ENCODE measurements at regions not wholly inside any gene's neighbourhood (a gene's known extent, or its start where the extent isn't known, plus 50 kb on each side); places are given as distances from the start of the nearest gene placed in this dataset.

- no peaks in the 10 kb centered on the region for H3K36me3 ChIP-seq (ENCODE audit: control insufficient read depth in 3 of 3, insufficient read depth in 3 of 3, low read length in 3 of 3)
- no peak overlapping the region for H3K27ac ChIP-seq (ENCODE audit: low read depth, low read length)
- H3K4me3 ChIP-seq (ENCODE audit: low read length in 3 of 3), result no peak overlapping the region
- H3K4me1 ChIP-seq (ENCODE audit: control insufficient read depth in 3 of 3, insufficient read depth in 3 of 3, low read length in 3 of 3), result no peaks in the 10 kb centered on the region
- peaks cover 0 to 3% (median 0%) of the 10 kb centered on the region in 3 donors for H3K27me3 ChIP-seq (ENCODE audit: control insufficient read depth in 3 of 3, insufficient read depth in 3 of 3, low read length in 3 of 3)
- no peak overlapping the region for H3K9ac ChIP-seq (ENCODE audit: low read depth in 1 of 3, low read length in 3 of 3)
- no peaks in the 10 kb centered on the region for H3K9me3 ChIP-seq (ENCODE audit: control insufficient read depth in 3 of 3, low read length in 3 of 3)
Measured at GRCh38 chr7:25520516-25520915, 292.2 kb upstream of the NPVF start.

GRCh38 chr7:25521236-25521635, 292.9 kb upstream of the NPVF start:
- Histone ChIP-seq H3K27me3 (ENCODE audit: control insufficient read depth in 3 of 3, insufficient read depth in 3 of 3, low read length in 3 of 3) (peaks cover 0 to 3% (median 0%) of the 10 kb centered on the region in 3 donors), H3K36me3 (ENCODE audit: control insufficient read depth in 3 of 3, insufficient read depth in 3 of 3, low read length in 3 of 3) (no peaks in the 10 kb centered on the region), H3K9me3 (ENCODE audit: control insufficient read depth in 3 of 3, low read length in 3 of 3) (no peaks in the 10 kb centered on the region), H3K27ac (ENCODE audit: low read depth, low read length) (no peak overlapping the region), H3K9ac (ENCODE audit: low read depth in 1 of 3, low read length in 3 of 3) (no peak overlapping the region), H3K4me1 (ENCODE audit: control insufficient read depth in 3 of 3, insufficient read depth in 3 of 3, low read length in 3 of 3) (no peaks in the 10 kb centered on the region), H3K4me3 (ENCODE audit: low read length in 3 of 3) (no peak overlapping the region)

DNA sequence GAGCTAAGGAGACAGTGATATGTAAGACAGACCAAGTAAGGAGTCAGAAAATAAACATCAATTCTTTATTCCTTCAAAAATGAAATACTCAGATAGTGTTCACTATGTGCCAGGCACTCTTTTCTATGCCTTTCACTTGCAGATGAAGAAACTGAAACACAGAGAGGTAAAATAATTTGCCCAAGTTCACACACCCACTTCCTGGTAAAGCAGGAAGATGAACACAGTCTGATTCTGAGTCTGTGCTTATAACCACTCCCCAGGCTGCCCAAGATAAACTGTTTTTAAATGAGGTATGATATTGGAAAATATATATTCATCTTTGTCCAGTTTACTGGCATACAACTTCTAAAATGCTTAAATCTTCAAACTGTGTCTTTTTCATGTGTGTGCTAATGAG, 294.4 kb upstream of the NPVF start:
- no peak overlapping the region for H3K9ac ChIP-seq (ENCODE audit: low read depth in 1 of 3, low read length in 3 of 3)
- H3K36me3 ChIP-seq (ENCODE audit: control insufficient read depth in 3 of 3, insufficient read depth in 3 of 3, low read length in 3 of 3), result no peaks in the 10 kb centered on the region
- H3K27ac ChIP-seq (ENCODE audit: low read depth, low read length), result no peak overlapping the region
- no peak overlapping the region for H3K4me3 ChIP-seq (ENCODE audit: low read length in 3 of 3)
- H3K9me3 ChIP-seq (ENCODE audit: control insufficient read depth in 3 of 3, low read length in 3 of 3), result no peaks in the 10 kb centered on the region
- no peaks in the 10 kb centered on the region for H3K4me1 ChIP-seq (ENCODE audit: control insufficient read depth in 3 of 3, insufficient read depth in 3 of 3, low read length in 3 of 3)
- peaks cover 0 to 3% (median 0%) of the 10 kb centered on the region in 3 donors for H3K27me3 ChIP-seq (ENCODE audit: control insufficient read depth in 3 of 3, insufficient read depth in 3 of 3, low read length in 3 of 3)

DNA sequence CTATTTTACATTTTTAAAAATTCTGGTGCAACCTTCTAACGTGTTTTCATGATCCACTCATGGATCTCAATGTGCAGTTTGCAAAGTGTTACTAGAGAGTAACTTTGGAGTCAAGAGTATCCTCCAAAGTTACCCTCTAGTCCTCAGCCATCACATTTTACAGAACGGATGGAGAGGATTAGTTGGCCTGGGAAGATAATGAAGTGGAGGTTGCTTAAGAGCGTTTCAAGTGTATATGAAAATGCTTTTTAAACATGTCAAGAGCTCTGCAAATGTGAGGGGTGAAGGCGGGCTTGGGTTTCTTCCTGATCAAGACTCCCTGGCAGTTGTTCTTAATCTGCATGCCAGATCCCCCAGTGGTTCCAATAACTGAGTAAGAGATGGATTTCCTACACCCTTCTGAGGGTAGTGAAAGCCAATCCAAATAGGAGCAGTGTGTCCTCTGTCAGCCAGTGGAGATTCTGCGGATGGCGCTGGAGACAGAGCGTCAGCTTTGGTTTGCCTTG, 299.4 kb upstream of the NPVF start:
- Histone ChIP-seq H3K9ac (ENCODE audit: low read depth in 1 of 3, low read length in 3 of 3) (no peak overlapping the region), H3K27me3 (ENCODE audit: control insufficient read depth in 3 of 3, insufficient read depth in 3 of 3, low read length in 3 of 3) (peaks cover 0 to 2% (median 0%) of the 10 kb centered on the region in 3 donors), H3K4me3 (ENCODE audit: low read length in 3 of 3) (no peak overlapping the region), H3K4me1 (ENCODE audit: control insufficient read depth in 3 of 3, insufficient read depth in 3 of 3, low read length in 3 of 3) (no peaks in the 10 kb centered on the region), H3K9me3 (ENCODE audit: control insufficient read depth in 3 of 3, low read length in 3 of 3) (no peaks in the 10 kb centered on the region), H3K36me3 (ENCODE audit: control insufficient read depth in 3 of 3, insufficient read depth in 3 of 3, low read length in 3 of 3) (no peaks in the 10 kb centered on the region), H3K27ac (ENCODE audit: low read depth, low read length) (no peak overlapping the region)

- Histone ChIP-seq H3K4me1 (ENCODE audit: control insufficient read depth in 3 of 3, insufficient read depth in 3 of 3, low read length in 3 of 3) (no peaks in the 10 kb centered on the region), H3K27me3 (ENCODE audit: control insufficient read depth in 3 of 3, insufficient read depth in 3 of 3, low read length in 3 of 3) (peaks cover 0 to 2% (median 0%) of the 10 kb centered on the region in 3 donors), H3K9me3 (ENCODE audit: control insufficient read depth in 3 of 3, low read length in 3 of 3) (no peaks in the 10 kb centered on the region), H3K9ac (ENCODE audit: low read depth in 1 of 3, low read length in 3 of 3) (no peak overlapping the region), H3K36me3 (ENCODE audit: control insufficient read depth in 3 of 3, insufficient read depth in 3 of 3, low read length in 3 of 3) (no peaks in the 10 kb centered on the region), H3K4me3 (ENCODE audit: low read length in 3 of 3) (no peak overlapping the region), H3K27ac (ENCODE audit: low read depth, low read length) (no peak overlapping the region)
Measured at GRCh38 chr7:25529320-25529719, 301.0 kb upstream of the NPVF start.

GRCh38 chr7:25536851-25537250, 308.6 kb upstream of the NPVF start:
- H3K9me3 ChIP-seq (ENCODE audit: control insufficient read depth in 3 of 3, low read length in 3 of 3), result no peaks in the 10 kb centered on the region
- no peaks in the 10 kb centered on the region for H3K27me3 ChIP-seq (ENCODE audit: control insufficient read depth in 3 of 3, insufficient read depth in 3 of 3, low read length in 3 of 3)
- H3K4me1 ChIP-seq (ENCODE audit: control insufficient read depth in 3 of 3, insufficient read depth in 3 of 3, low read length in 3 of 3), result no peaks in the 10 kb centered on the region
- H3K9ac ChIP-seq (ENCODE audit: low read depth in 1 of 3, low read length in 3 of 3), result no peak overlapping the region
- H3K4me3 ChIP-seq (ENCODE audit: low read length in 3 of 3), result no peak overlapping the region
- no peaks in the 10 kb centered on the region for H3K36me3 ChIP-seq (ENCODE audit: control insufficient read depth in 3 of 3, insufficient read depth in 3 of 3, low read length in 3 of 3)
- no peak overlapping the region for H3K27ac ChIP-seq (ENCODE audit: low read depth, low read length)

DNA sequence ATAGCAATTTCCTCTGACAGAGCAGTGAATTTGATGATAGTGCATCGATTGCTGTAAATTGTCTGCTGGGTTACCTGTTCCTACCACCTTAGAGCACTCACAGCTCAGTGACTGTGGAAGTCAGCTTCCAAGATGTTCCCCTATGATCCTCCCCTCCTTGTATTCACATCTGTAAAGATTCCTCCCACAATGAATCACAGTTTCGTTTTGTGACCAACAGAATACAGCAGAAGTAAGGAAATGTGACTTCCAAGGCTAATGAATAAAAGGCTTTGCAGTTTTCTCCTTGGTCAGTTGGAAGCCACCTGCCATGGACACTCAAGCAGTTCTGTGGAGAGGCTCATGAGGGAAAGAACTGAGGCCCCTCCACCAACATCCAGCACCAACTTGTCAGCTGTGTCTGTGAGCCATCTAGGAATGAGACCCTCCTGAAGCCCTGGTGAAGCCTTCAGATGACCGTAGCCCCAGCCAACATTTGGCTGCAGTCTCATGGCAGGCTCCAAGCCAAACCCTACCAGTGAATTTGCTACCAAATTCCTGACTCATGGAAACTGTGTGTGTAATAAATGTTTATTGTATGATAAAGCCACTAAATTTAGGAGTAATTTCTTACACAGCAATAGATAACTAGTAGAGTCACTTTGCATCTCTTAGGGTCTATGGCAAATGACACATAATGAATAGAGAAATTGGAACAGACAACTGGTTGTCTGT, 309.5 kb upstream of the NPVF start:
- no peaks in the 10 kb centered on the region for H3K27me3 ChIP-seq (ENCODE audit: control insufficient read depth in 3 of 3, insufficient read depth in 3 of 3, low read length in 3 of 3)
- H3K27ac ChIP-seq (ENCODE audit: low read depth, low read length), result no peak overlapping the region
- H3K36me3 ChIP-seq (ENCODE audit: control insufficient read depth in 3 of 3, insufficient read depth in 3 of 3, low read length in 3 of 3), result no peaks in the 10 kb centered on the region
- no peak overlapping the region for H3K4me3 ChIP-seq (ENCODE audit: low read length in 3 of 3)
- H3K4me1 ChIP-seq (ENCODE audit: control insufficient read depth in 3 of 3, insufficient read depth in 3 of 3, low read length in 3 of 3), result no peaks in the 10 kb centered on the region
- H3K9ac ChIP-seq (ENCODE audit: low read depth in 1 of 3, low read length in 3 of 3), result no peak overlapping the region
- H3K9me3 ChIP-seq (ENCODE audit: control insufficient read depth in 3 of 3, low read length in 3 of 3), result no peaks in the 10 kb centered on the region

GRCh38 chr7:25541094-25541821, 313.0 kb upstream of the NPVF start:
- Histone ChIP-seq H3K9me3 (ENCODE audit: control insufficient read depth in 3 of 3, low read length in 3 of 3) (no peaks in the 10 kb centered on the region), H3K27me3 (ENCODE audit: control insufficient read depth in 3 of 3, insufficient read depth in 3 of 3, low read length in 3 of 3) (no peaks in the 10 kb centered on the region), H3K4me3 (ENCODE audit: low read length in 3 of 3) (no peak overlapping the region), H3K4me1 (ENCODE audit: control insufficient read depth in 3 of 3, insufficient read depth in 3 of 3, low read length in 3 of 3) (peaks cover 0 to 5% (median 3%) of the 10 kb centered on the region in 3 donors), H3K27ac (ENCODE audit: low read depth, low read length) (no peak overlapping the region), H3K9ac (ENCODE audit: low read depth in 1 of 3, low read length in 3 of 3) (no peak overlapping the region), H3K36me3 (ENCODE audit: control insufficient read depth in 3 of 3, insufficient read depth in 3 of 3, low read length in 3 of 3) (no peaks in the 10 kb centered on the region)

DNA sequence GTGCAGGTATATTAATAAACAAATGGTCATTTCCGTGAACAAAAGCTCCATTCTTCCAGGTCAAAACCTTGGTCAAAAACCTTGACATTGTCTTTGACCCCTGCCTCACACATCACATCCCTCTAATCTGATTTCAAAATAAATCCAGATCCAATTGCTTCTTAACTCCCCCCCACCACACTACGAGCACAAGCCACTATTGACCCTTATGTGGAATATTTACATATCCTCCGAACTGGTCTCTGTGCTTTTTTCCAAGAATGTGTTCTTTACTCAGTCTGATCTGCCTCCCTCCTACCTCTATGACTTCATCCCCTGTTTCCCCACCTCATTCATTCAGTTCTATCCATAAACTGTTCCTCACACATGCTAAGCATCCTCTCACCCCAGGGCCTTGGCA, 313.6 kb upstream of the NPVF start:
- no peaks in the 10 kb centered on the region for H3K36me3 ChIP-seq (ENCODE audit: control insufficient read depth in 3 of 3, insufficient read depth in 3 of 3, low read length in 3 of 3)
- H3K27ac ChIP-seq (ENCODE audit: low read depth, low read length), result no peak overlapping the region
- H3K4me1 ChIP-seq (ENCODE audit: control insufficient read depth in 3 of 3, insufficient read depth in 3 of 3, low read length in 3 of 3), result peaks cover 0 to 5% (median 3%) of the 10 kb centered on the region in 3 donors
- no peak overlapping the region for H3K9ac ChIP-seq (ENCODE audit: low read depth in 1 of 3, low read length in 3 of 3)
- no peaks in the 10 kb centered on the region for H3K9me3 ChIP-seq (ENCODE audit: control insufficient read depth in 3 of 3, low read length in 3 of 3)
- no peak overlapping the region for H3K4me3 ChIP-seq (ENCODE audit: low read length in 3 of 3)
- H3K27me3 ChIP-seq (ENCODE audit: control insufficient read depth in 3 of 3, insufficient read depth in 3 of 3, low read length in 3 of 3), result no peaks in the 10 kb centered on the region

- peaks cover 0 to 5% (median 3%) of the 10 kb centered on the region in 3 donors for H3K4me1 ChIP-seq (ENCODE audit: control insufficient read depth in 3 of 3, insufficient read depth in 3 of 3, low read length in 3 of 3)
- no peak overlapping the region for H3K27ac ChIP-seq (ENCODE audit: low read depth, low read length)
- no peaks in the 10 kb centered on the region for H3K36me3 ChIP-seq (ENCODE audit: control insufficient read depth in 3 of 3, insufficient read depth in 3 of 3, low read length in 3 of 3)
- H3K4me3 ChIP-seq (ENCODE audit: low read length in 3 of 3), result no peak overlapping the region
- no peaks in the 10 kb centered on the region for H3K9me3 ChIP-seq (ENCODE audit: control insufficient read depth in 3 of 3, low read length in 3 of 3)
- no peak overlapping the region for H3K9ac ChIP-seq (ENCODE audit: low read depth in 1 of 3, low read length in 3 of 3)
- H3K27me3 ChIP-seq (ENCODE audit: control insufficient read depth in 3 of 3, insufficient read depth in 3 of 3, low read length in 3 of 3), result no peaks in the 10 kb centered on the region
Measured at GRCh38 chr7:25543210-25543609, 314.9 kb upstream of the NPVF start.
